GM10266 (cell line): ENCODE measurements at regions not wholly inside any gene's neighbourhood (a gene's known extent, or its start where the extent isn't known, plus 50 kb on each side); places are given as distances from the start of the nearest gene placed in this dataset.

Experiments used
- DNase-seq: peaks from one replicate; pipeline ENCODE4 v3.0.0; 2012; ENCODE audit errors: extremely low spot score
- CTCF ChIP-seq: IDR thresholded peaks from 2 replicates; pipeline ENCODE4 v1.5.1; 2012; ENCODE audit warnings: mild to moderate bottlenecking, low read depth; ENCODE audit not compliant: control insufficient read depth, insufficient read depth; ENCODE audit errors: missing control alignments

- no peak for TF ChIP-seq CTCF
- no peak for DNase-seq
Measured at GRCh38 chr3:74059301-74059922, 434.7 kb upstream of the PDZRN3 start.

- DNase-seq = no peak
- TF ChIP-seq CTCF = no peak
Measured at GRCh38 chr3:74057169-74057568, 432.4 kb upstream of the PDZRN3 start.

GRCh38 chr3:74055061-74055460 is 430.3 kb upstream of the PDZRN3 start:
- DNase-seq = no peak
- TF ChIP-seq CTCF = no peak

GRCh38 chr3:74054566-74054965 is 429.8 kb upstream of the PDZRN3 start:
- no peak for DNase-seq
- no peak for TF ChIP-seq CTCF

GRCh38 chr3:74053970-74054516 is 429.3 kb upstream of the PDZRN3 start:
- no peak for DNase-seq
- TF ChIP-seq CTCF = no peak

- TF ChIP-seq CTCF = no peak
- DNase-seq = no peak
Measured at GRCh38 chr3:74049444-74049843, 424.7 kb upstream of the PDZRN3 start.

GRCh38 chr3:74048699-74049098 is 424.0 kb upstream of the PDZRN3 start:
- no peak for DNase-seq
- TF ChIP-seq CTCF = no peak
